HG03558 (cell line): ENCODE measurements at regions not wholly inside any gene's neighbourhood (a gene's known extent, or its start where the extent isn't known, plus 50 kb on each side); places are given as distances from the start of the nearest gene placed in this dataset.
"Not testable (repeated sequence)": the region's sequence is repeated elsewhere in the genome, so short reads cannot be mapped to it uniquely, and the experiment has no call there.

Source experiments
- ATAC-seq: cut with Tn5 transposase; IDR thresholded peaks from one replicate; pipeline ENCODE4 v1.9.1; 2021; ENCODE audit warnings: moderate number of reproducible peaks; ENCODE audit not compliant: unreplicated experiment; ENCODE audit errors: extremely low read depth

GRCh38 chr3:36175113-36175812 lies 205.0 kb upstream of the STAC start:
- no peak for ATAC-seq

- ATAC-seq: no peak
These were observed 204.3 kb upstream of the STAC start for GRCh38 chr3:36175916-36176461.

- no peak for ATAC-seq
These were observed 202.3 kb upstream of the STAC start for GRCh38 chr3:36178018-36178417.

GRCh38 chr3:36182024-36182423 lies 198.3 kb upstream of the STAC start:
- no peak for ATAC-seq

- not testable (repeated sequence) for ATAC-seq
These were observed 193.1 kb upstream of the STAC start for GRCh38 chr3:36187197-36187596.

GRCh38 chr3:36192901-36193300 lies 187.4 kb upstream of the STAC start:
- no peak for ATAC-seq

- ATAC-seq: no peak
These were observed 186.9 kb upstream of the STAC start for GRCh38 chr3:36193448-36193847.

GRCh38 chr3:36196058-36196457 lies 184.2 kb upstream of the STAC start:
- no peak for ATAC-seq

- no peak for ATAC-seq
These were observed 183.2 kb upstream of the STAC start for GRCh38 chr3:36197151-36197550.

- no peak for ATAC-seq
These were observed 178.8 kb upstream of the STAC start for GRCh38 chr3:36201546-36201945.

GRCh38 chr3:36206956-36207580 lies 173.2 kb upstream of the STAC start:
- ATAC-seq: no peak

GRCh38 chr3:36210840-36211651 lies 169.3 kb upstream of the STAC start:
- ATAC-seq: no peak

- ATAC-seq: no peak
These were observed 168.7 kb upstream of the STAC start for GRCh38 chr3:36211652-36211999.

- no peak for ATAC-seq
These were observed 168.1 kb upstream of the STAC start for GRCh38 chr3:36212251-36212650.

- ATAC-seq: no peak
These were observed 165.8 kb upstream of the STAC start for GRCh38 chr3:36214460-36214859.

GRCh38 chr3:36215241-36215640 lies 165.1 kb upstream of the STAC start:
- no peak for ATAC-seq

- ATAC-seq: no peak
These were observed 160.9 kb upstream of the STAC start for GRCh38 chr3:36219398-36219797.

GRCh38 chr3:36220173-36220572 lies 160.1 kb upstream of the STAC start:
- ATAC-seq: no peak

- no peak for ATAC-seq
These were observed 158.3 kb upstream of the STAC start for GRCh38 chr3:36221975-36222374.

GRCh38 chr3:36227980-36228379 lies 152.3 kb upstream of the STAC start:
- ATAC-seq: no peak

GRCh38 chr3:36229496-36229895 lies 150.8 kb upstream of the STAC start:
- no peak for ATAC-seq
